ENCODE measurements at regions not wholly inside any gene's neighbourhood (a gene's known extent, or its start where the extent isn't known, plus 50 kb on each side); places are given as distances from the start of the nearest gene placed in this dataset.

- Histone ChIP-seq H3K4me3 (no peak overlapping the region), H3K4me2 (ENCODE audit: control insufficient read depth, insufficient read depth) (no peak overlapping the region), H3K79me2 (ENCODE audit: control insufficient read depth, insufficient read depth, low read length) (no peaks in the 10 kb centered on the region), H3K9ac (ENCODE audit: control insufficient read depth, insufficient read depth, low read length) (no peak overlapping the region), H3K27me3 (replicated peaks in 1 of 2; ENCODE audit: control insufficient read depth in 2 of 2, insufficient read depth in 2 of 2, low read length in 1 of 2) (no peaks in the 10 kb centered on the region), H3K27ac (ENCODE audit: control insufficient read depth, insufficient read depth) (no peak overlapping the region), H3K36me3 (ENCODE audit: control insufficient read depth in 2 of 2, insufficient read depth in 2 of 2, low read length in 1 of 2) (no peaks in the 10 kb centered on the region), H4K20me1 (ENCODE audit: control insufficient read depth, insufficient read depth) (no peaks in the 10 kb centered on the region), H3K9me3 (replicated peaks; ENCODE audit: control insufficient read depth, insufficient read depth, low read length) (peaks cover 14% of the 10 kb centered on the region; the same call in 2 of the 3 replicates), H2AFZ (ENCODE audit: control insufficient read depth, low read depth, low read length) (no peak overlapping the region), H3K4me1 (ENCODE audit: control insufficient read depth, insufficient read depth, low read length) (no peaks in the 10 kb centered on the region)
- FAIRE-seq (no peak), DNase-seq (ENCODE audit: low read depth, low spot score) (no peak), ATAC-seq (no peak)
- ChIA-PET CTCF (no interaction called here), POLR2A (no interaction called here), SMC1A (ENCODE audit: uncharacterized antibody, unreplicated experiment) (no interaction called here), RAD21 (ENCODE audit: unreplicated experiment) (no interaction called here)
- BruUV-seq (replicated peaks) = no TSS peak
- in situ Hi-C loops (cut with MboI) (no loop called here), intact Hi-C loops (cut with micrococcal nuclease; ENCODE audit: unreplicated experiment) (no loop called here)
- TF ChIP-seq SRF (IDR thresholded peaks at IDR 0.05; ENCODE audit: low read depth in 2 of 2, low read length in 2 of 2) (no peak), ZBTB40 (IDR thresholded peaks at IDR 0.05; ENCODE audit: borderline replicate concordance) (no peak), WRNIP1 (IDR thresholded peaks at IDR 0.05; ENCODE audit: borderline replicate concordance, low read depth, low read length) (no peak), MLLT1 (IDR thresholded peaks at IDR 0.05) (no peak), CEBPB (IDR thresholded peaks at IDR 0.05; ENCODE audit: borderline replicate concordance in 1 of 2, low read depth in 2 of 2, low read length in 2 of 2) (no peak), ZNF24 (IDR thresholded peaks at IDR 0.05) (no peak)
- TF ChIP-seq, protein P1, sequence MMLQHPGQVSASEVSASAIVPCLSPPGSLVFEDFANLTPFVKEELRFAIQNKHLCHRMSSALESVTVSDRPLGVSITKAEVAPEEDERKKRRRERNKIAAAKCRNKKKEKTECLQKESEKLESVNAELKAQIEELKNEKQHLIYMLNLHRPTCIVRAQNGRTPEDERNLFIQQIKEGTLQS (IDR thresholded peaks at IDR 0.05; ENCODE audit: borderline replicate concordance, extremely low read depth, low read depth, low read length) = no peak
- WGBS (ENCODE audit: insufficient coverage, insufficient replicate concordance, low lambda C conversion rate, missing lambda C conversion rate) = 27% methylated on average over 6 of the region's 6 CpGs
Measured at GRCh38 chr10:124267911-124268549, 150.7 kb downstream of the OAT start.

Data from GM12878 (cell line).